HG02981 (cell line): ENCODE measurements at regions not wholly inside any gene's neighbourhood (a gene's known extent, or its start where the extent isn't known, plus 50 kb on each side); places are given as distances from the start of the nearest gene placed in this dataset.

Experiments used
- ATAC-seq: cut with Tn5 transposase; IDR thresholded peaks from one replicate; pipeline ENCODE4 v1.9.1; 2021; ENCODE audit warnings: mild to moderate bottlenecking, moderate library complexity; ENCODE audit not compliant: unreplicated experiment

GRCh38 chr5:158644301-158644700 is 455.4 kb downstream of the EBF1 start:
- no peak for ATAC-seq

GRCh38 chr5:158643840-158644239 is 455.9 kb downstream of the EBF1 start:
- ATAC-seq: no peak

GRCh38 chr5:158642879-158643278 is 456.8 kb downstream of the EBF1 start:
- ATAC-seq: no peak

GRCh38 chr5:158641016-158641415 is 458.7 kb downstream of the EBF1 start:
- no peak for ATAC-seq

- no peak for ATAC-seq
Measured at GRCh38 chr5:158640593-158640980, 459.1 kb downstream of the EBF1 start.

GRCh38 chr5:158639881-158640592 is 459.7 kb downstream of the EBF1 start:
- no peak for ATAC-seq

GRCh38 chr5:158638396-158638795 is 461.3 kb downstream of the EBF1 start:
- ATAC-seq: no peak

- no peak for ATAC-seq
Measured at GRCh38 chr5:158637039-158637438, 462.7 kb downstream of the EBF1 start.

- no peak for ATAC-seq
Measured at GRCh38 chr5:158635565-158635964, 464.2 kb downstream of the EBF1 start.

- ATAC-seq: no peak
Measured at GRCh38 chr5:158634714-158635113, 465.0 kb downstream of the EBF1 start.

GRCh38 chr5:158629591-158630312 is 470.0 kb downstream of the EBF1 start:
- ATAC-seq: no peak

- no peak for ATAC-seq
Measured at GRCh38 chr5:158626718-158627117, 473.0 kb downstream of the EBF1 start.

GRCh38 chr5:158623971-158624370 is 475.7 kb downstream of the EBF1 start:
- ATAC-seq: no peak

- ATAC-seq: no peak
Measured at GRCh38 chr5:158621391-158621790, 478.3 kb downstream of the EBF1 start.

GRCh38 chr5:158619083-158619788 is 480.5 kb downstream of the EBF1 start:
- ATAC-seq: no peak

- no peak for ATAC-seq
Measured at GRCh38 chr5:158618256-158618655, 481.5 kb downstream of the EBF1 start.

- no peak for ATAC-seq
Measured at GRCh38 chr5:158616707-158617106, 483.0 kb downstream of the EBF1 start.

- ATAC-seq: no peak
Measured at GRCh38 chr5:158614951-158615350, 484.8 kb downstream of the EBF1 start.

GRCh38 chr5:158611581-158611980 is 488.1 kb downstream of the EBF1 start:
- ATAC-seq: no peak

GRCh38 chr5:158610051-158610415 is 489.7 kb downstream of the EBF1 start:
- ATAC-seq: no peak

- no peak for ATAC-seq
Measured at GRCh38 chr5:158609333-158610050, 490.2 kb downstream of the EBF1 start.
